GM23248 (cell line): ENCODE measurements at regions not wholly inside any gene's neighbourhood (a gene's known extent, or its start where the extent isn't known, plus 50 kb on each side); places are given as distances from the start of the nearest gene placed in this dataset.
"Not testable (repeated sequence)": the region's sequence is repeated elsewhere in the genome, so short reads cannot be mapped to it uniquely, and the experiment has no call there.

Experiments used
- EZH2 ChIP-seq: fragments of 200-600 bp; sonication (generic); IDR thresholded peaks from 2 replicates; pipeline ENCODE4 v1.6.1; 2018; ENCODE audit warnings: antibody characterized with exemption, mild to moderate bottlenecking; ENCODE audit not compliant: insufficient read depth, poor library complexity, severe bottlenecking
- EZH2phosphoT487 ChIP-seq: fragments of 200-600 bp; sonication (generic); IDR thresholded peaks from 2 replicates; pipeline ENCODE4 v1.6.1; 2018; ENCODE audit warnings: antibody characterized with exemption, moderate library complexity, mild to moderate bottlenecking, low read depth; ENCODE audit not compliant: insufficient read depth

GRCh38 chr7:75215460-75215859, 123.1 kb downstream of the GTF2IRD2B start:
- TF ChIP-seq EZH2phosphoT487, EZH2: not testable (repeated sequence)
